Activated T-helper 1 cell treated with anti-CD3 and anti-CD28 coated beads, Interleukin-12 subunit alpha, Interleukin-12 subunit beta, Interleukin-2, Interleukin-4 antibody, amounts not matched to agents 30 ng/mL and 10 ng/mL and 1 ng/mL, durations not matched to agents 14 hours and 24 hours and 36 hours (primary cell): ENCODE measurements at regions not wholly inside any gene's neighbourhood (a gene's known extent, or its start where the extent isn't known, plus 50 kb on each side); places are given as distances from the start of the nearest gene placed in this dataset.

Experiments used
- DNase-seq: peaks from one replicate; pipeline ENCODE4 v3.0.0; 2021; ENCODE audit warnings: low spot score
- H3K27ac Mint-ChIP-seq: one replicate; pipeline ENCODE4 v1.8.0; 2021; ENCODE audit warnings: mild to moderate bottlenecking, mixed read lengths
- H3K27me3 Mint-ChIP-seq: one replicate; pipeline ENCODE4 v1.8.0; 2022; ENCODE audit warnings: mild to moderate bottlenecking, moderate library complexity, mixed read lengths; ENCODE audit not compliant: insufficient read depth
- H3K36me3 Mint-ChIP-seq: one replicate; pipeline ENCODE4 v1.8.0; 2021; ENCODE audit warnings: low read depth, mixed read lengths
- H3K4me1 Mint-ChIP-seq: one replicate; pipeline ENCODE4 v1.8.0; 2021; ENCODE audit warnings: low read depth, mixed read lengths
- H3K4me3 Mint-ChIP-seq: one replicate; pipeline ENCODE4 v1.8.0; 2021; ENCODE audit warnings: mild to moderate bottlenecking, moderate library complexity, mixed read lengths
- H3K9me3 Mint-ChIP-seq: one replicate; pipeline ENCODE4 v1.8.0; 2021; ENCODE audit warnings: mixed read lengths
- intact Hi-C: fragments of 100-400 bp; cut with micrococcal nuclease; formaldehyde crosslinking; loops from one replicate; pipeline ENCODE4 v1.15.1; 2024

GRCh38 chr1:232383455-232384123, 246.3 kb downstream of the SIPA1L2 start:
- Mint-ChIP-seq H3K4me1 (no peaks in the 10 kb centered on the region), H3K4me3 (no peak overlapping the region), H3K27me3 (peaks cover 3% of the 10 kb centered on the region), H3K36me3 (no peaks in the 10 kb centered on the region), H3K27ac (no peak overlapping the region), H3K9me3 (no peaks in the 10 kb centered on the region)
- intact Hi-C loops = no loop called here
- DNase-seq = no peak

GRCh38 chr1:232382671-232383070, 247.3 kb downstream of the SIPA1L2 start:
- intact Hi-C loops = no loop called here
- no peaks in the 10 kb centered on the region for H3K36me3 Mint-ChIP-seq
- no peak for DNase-seq

GRCh38 chr1:232381394-232382100, 248.4 kb downstream of the SIPA1L2 start:
- Mint-ChIP-seq H3K9me3 (no peaks in the 10 kb centered on the region), H3K27me3 (peaks cover 3% of the 10 kb centered on the region), H3K4me1 (no peaks in the 10 kb centered on the region), H3K36me3 (no peaks in the 10 kb centered on the region), H3K27ac (no peak overlapping the region), H3K4me3 (no peak overlapping the region)
- no peak for DNase-seq
- intact Hi-C loops = no loop called here

More at GRCh38 chr1:232382671-232383070, 247.3 kb downstream of the SIPA1L2 start:
- H3K27me3 Mint-ChIP-seq = peaks cover 3% of the 10 kb centered on the region
- H3K9me3 Mint-ChIP-seq = no peaks in the 10 kb centered on the region
- no peak overlapping the region for H3K4me3 Mint-ChIP-seq
- no peaks in the 10 kb centered on the region for H3K4me1 Mint-ChIP-seq
- no peak overlapping the region for H3K27ac Mint-ChIP-seq

- DNase-seq = no peak
- H3K36me3 Mint-ChIP-seq = no peaks in the 10 kb centered on the region
- H3K4me3 Mint-ChIP-seq = no peak overlapping the region
- H3K27ac Mint-ChIP-seq = no peak overlapping the region
- no peaks in the 10 kb centered on the region for H3K4me1 Mint-ChIP-seq
- H3K9me3 Mint-ChIP-seq = no peaks in the 10 kb centered on the region
- intact Hi-C loops = no loop called here
- H3K27me3 Mint-ChIP-seq = peaks cover 5% of the 10 kb centered on the region
Measured at GRCh38 chr1:232380596-232380995, 249.3 kb downstream of the SIPA1L2 start.

- Mint-ChIP-seq H3K27ac (no peak overlapping the region), H3K36me3 (no peaks in the 10 kb centered on the region), H3K4me1 (no peaks in the 10 kb centered on the region), H3K27me3 (peaks cover 5% of the 10 kb centered on the region), H3K9me3 (no peaks in the 10 kb centered on the region), H3K4me3 (no peak overlapping the region)
- intact Hi-C loops = no loop called here
- no peak for DNase-seq
Measured at GRCh38 chr1:232380131-232380530, 249.8 kb downstream of the SIPA1L2 start.

GRCh38 chr1:232379063-232379434, 250.9 kb downstream of the SIPA1L2 start:
- Mint-ChIP-seq H3K27ac (no peak overlapping the region), H3K9me3 (no peaks in the 10 kb centered on the region), H3K4me1 (no peaks in the 10 kb centered on the region), H3K4me3 (no peak overlapping the region), H3K27me3 (peaks cover 5% of the 10 kb centered on the region), H3K36me3 (no peaks in the 10 kb centered on the region)
- intact Hi-C loops = no loop called here
- DNase-seq = no peak

- H3K4me3 Mint-ChIP-seq = no peak overlapping the region
- H3K36me3 Mint-ChIP-seq = no peaks in the 10 kb centered on the region
- H3K27ac Mint-ChIP-seq = no peak overlapping the region
- H3K4me1 Mint-ChIP-seq = no peaks in the 10 kb centered on the region
- intact Hi-C loops = no loop called here
- H3K9me3 Mint-ChIP-seq = no peaks in the 10 kb centered on the region
- peaks cover 5% of the 10 kb centered on the region for H3K27me3 Mint-ChIP-seq
- no peak for DNase-seq
Measured at GRCh38 chr1:232378266-232379062, 251.5 kb downstream of the SIPA1L2 start.

GRCh38 chr1:232377494-232377770, 252.5 kb downstream of the SIPA1L2 start:
- Mint-ChIP-seq H3K4me3 (no peak overlapping the region), H3K27me3 (peaks cover 5% of the 10 kb centered on the region), H3K27ac (no peak overlapping the region), H3K36me3 (no peaks in the 10 kb centered on the region), H3K9me3 (no peaks in the 10 kb centered on the region), H3K4me1 (no peaks in the 10 kb centered on the region)
- no peak for DNase-seq
- intact Hi-C loops = no loop called here

GRCh38 chr1:232376632-232377493, 253.1 kb downstream of the SIPA1L2 start:
- no peaks in the 10 kb centered on the region for H3K4me1 Mint-ChIP-seq
- H3K27me3 Mint-ChIP-seq = peaks cover 5% of the 10 kb centered on the region
- no peaks in the 10 kb centered on the region for H3K9me3 Mint-ChIP-seq
- no peak overlapping the region for H3K27ac Mint-ChIP-seq
- intact Hi-C loops = no loop called here
- H3K4me3 Mint-ChIP-seq = no peak overlapping the region
- no peaks in the 10 kb centered on the region for H3K36me3 Mint-ChIP-seq
- DNase-seq = no peak

GRCh38 chr1:232372841-232373440, 257.0 kb downstream of the SIPA1L2 start:
- intact Hi-C loops = no loop called here
- H3K36me3 Mint-ChIP-seq = no peaks in the 10 kb centered on the region
- no peak overlapping the region for H3K27ac Mint-ChIP-seq
- peaks cover 5% of the 10 kb centered on the region for H3K27me3 Mint-ChIP-seq
- no peak overlapping the region for H3K4me3 Mint-ChIP-seq
- no peaks in the 10 kb centered on the region for H3K4me1 Mint-ChIP-seq
- H3K9me3 Mint-ChIP-seq = no peaks in the 10 kb centered on the region
- DNase-seq = no peak

- DNase-seq = no peak
- intact Hi-C loops = no loop called here
- Mint-ChIP-seq H3K27ac (no peak overlapping the region), H3K27me3 (peaks cover 5% of the 10 kb centered on the region), H3K4me3 (no peak overlapping the region), H3K9me3 (no peaks in the 10 kb centered on the region), H3K4me1 (no peaks in the 10 kb centered on the region), H3K36me3 (no peaks in the 10 kb centered on the region)
Measured at GRCh38 chr1:232372431-232372830, 257.5 kb downstream of the SIPA1L2 start.

GRCh38 chr1:232369451-232370296, 260.3 kb downstream of the SIPA1L2 start:
- no peak for DNase-seq
- intact Hi-C loops = no loop called here
- Mint-ChIP-seq H3K4me1 (no peaks in the 10 kb centered on the region), H3K36me3 (no peaks in the 10 kb centered on the region), H3K27ac (no peak overlapping the region), H3K9me3 (no peaks in the 10 kb centered on the region), H3K4me3 (no peak overlapping the region), H3K27me3 (peaks cover 6% of the 10 kb centered on the region)
